Suppressor macrophage treated with lipopolysaccharide for 4 hours (primary cell): ENCODE measurements at regions not wholly inside any gene's neighbourhood (a gene's known extent, or its start where the extent isn't known, plus 50 kb on each side); places are given as distances from the start of the nearest gene placed in this dataset.

Experiments
- DNase-seq: peaks from one replicate; pipeline ENCODE4 v3.0.0-alpha.2; 2020

DNA sequence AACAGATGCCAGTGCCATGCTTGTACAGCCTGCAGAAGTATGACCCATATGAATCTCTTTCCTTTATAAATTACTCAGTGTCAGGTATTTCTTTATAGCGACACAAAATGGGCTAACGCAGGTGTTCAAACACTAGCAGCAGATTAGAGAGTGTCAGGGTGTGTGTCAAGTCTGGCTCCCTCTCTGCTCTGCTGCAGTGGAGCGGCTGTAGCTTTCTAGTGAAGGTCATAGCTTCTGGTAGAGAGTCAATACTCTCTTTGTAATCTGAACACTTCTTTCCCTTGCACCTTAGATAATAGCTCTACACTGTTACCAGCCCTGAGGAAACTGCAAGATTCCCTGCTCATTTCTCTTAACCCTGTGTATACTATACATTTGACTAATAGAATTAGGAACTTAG, 483.2 kb upstream of the TGFBR2 start:
- DNase-seq, result no peak

DNA sequence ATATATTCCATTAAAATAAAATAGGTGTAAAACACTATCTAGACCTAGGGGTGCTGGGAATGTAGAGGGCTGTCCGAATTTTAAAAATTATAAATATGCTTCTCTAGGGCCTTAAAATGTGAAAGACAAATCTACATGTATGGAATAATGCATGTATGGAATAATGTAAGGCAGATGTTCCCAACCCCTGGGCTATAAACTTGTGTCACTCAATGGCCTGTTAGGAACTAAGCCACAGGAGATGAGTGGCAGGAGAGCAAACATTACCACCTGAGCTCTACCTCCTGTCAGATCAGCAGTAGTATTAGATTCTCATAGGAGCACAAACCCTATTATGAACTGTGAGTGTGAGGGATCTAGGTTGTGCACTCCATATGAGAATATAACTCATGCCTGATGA, 482.6 kb upstream of the TGFBR2 start:
- no peak for DNase-seq

DNA sequence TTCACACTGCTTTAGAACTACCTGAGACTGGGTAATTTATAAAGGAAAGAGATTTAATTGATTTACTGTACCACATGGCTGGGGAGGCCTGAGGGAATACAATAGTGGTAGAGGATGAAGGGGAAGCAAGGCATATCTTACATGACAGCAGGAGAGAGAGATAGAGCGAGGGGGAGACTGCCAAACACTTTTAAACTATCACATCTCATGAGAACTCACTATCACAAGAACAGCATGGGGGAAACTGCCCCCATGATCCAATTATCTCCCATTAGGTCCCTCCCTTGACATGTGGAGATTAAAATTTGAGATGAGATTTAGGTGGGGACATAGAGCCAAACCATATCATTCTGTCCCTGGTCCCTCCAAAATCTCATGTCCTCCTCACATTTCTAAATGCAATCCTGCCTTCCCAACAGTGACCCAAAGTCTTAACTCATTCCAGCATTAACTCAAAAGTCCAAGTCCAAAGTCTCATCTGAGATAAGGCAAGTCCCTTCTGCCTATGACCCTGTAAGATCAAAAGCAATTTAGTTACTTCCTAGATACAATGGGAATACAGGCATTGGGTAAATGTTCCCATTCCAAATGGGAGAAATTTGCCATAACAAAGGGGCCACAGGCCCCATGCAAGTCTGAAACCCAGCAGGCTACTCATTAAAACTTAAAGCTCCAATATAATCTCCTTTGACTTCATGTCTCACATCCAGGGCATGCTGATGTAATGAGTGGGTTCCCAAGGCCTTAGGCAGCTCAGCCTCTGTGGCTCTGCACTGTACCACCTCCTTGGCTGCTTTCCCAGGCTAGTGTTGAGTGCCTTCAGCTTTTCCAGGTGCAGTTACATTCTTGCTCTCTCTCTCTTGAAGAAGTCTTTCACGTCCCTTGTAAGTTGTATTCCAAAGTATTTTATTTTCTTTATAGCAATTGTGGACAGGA, 481.7 kb upstream of the TGFBR2 start:
- DNase-seq, result no peak

DNA sequence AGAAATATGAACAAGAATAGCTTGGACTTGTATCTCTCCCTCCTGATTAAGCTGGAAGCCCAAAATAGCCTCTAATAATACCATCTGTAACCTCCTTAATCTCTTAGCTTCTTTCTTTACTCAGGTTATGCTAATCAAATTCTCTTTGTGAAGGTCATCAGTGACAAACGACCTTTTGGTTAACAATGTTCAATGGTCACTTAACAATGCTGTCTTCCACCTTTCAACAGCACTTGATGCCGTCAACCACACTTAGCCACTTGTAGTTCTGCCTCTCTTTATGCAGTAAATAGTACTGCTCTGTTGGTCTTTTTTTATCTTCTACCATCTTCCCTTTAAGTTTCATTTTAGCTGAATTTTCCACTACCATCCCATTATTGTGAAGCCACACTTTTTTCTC, 476.6 kb upstream of the TGFBR2 start:
- no peak for DNase-seq

DNA sequence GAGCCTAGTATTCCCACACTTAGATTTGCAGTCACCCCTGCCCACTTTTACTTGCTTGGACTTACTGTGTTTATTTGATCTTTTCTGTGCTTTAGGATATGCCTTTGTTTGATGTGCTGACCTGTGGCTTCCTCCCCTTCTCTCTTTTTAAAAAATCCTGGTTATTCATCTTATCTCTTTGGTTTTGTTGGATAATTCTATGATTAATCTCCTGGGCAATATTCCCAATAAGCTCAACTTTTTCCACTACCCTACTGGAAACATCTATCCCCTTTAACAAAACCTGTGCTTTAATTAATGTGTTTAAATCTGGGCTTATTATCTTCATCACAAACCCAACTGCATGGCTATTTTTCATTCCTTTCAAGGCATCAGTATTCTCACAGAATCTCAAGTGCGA, 476.0 kb upstream of the TGFBR2 start:
- DNase-seq, result no peak

DNA sequence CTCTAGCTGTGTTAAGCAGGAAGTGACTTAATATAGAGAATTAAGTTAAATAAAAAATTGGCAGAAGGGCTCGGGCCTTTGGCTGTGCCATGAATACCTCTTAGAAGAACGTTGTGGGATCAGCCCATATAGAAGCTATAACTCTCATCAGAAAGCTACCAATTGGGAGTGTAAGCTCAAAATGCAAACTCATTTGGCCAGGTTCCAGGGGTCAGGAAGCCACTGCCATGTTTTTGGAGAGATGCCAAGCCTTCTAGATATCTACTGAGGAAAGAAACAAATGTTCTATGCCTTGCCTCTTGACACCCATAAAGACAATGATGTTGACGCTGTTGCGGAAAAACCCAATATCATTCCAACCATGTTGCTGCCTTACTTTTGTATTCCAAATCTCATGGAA, 475.2 kb upstream of the TGFBR2 start:
- no peak for DNase-seq

DNA sequence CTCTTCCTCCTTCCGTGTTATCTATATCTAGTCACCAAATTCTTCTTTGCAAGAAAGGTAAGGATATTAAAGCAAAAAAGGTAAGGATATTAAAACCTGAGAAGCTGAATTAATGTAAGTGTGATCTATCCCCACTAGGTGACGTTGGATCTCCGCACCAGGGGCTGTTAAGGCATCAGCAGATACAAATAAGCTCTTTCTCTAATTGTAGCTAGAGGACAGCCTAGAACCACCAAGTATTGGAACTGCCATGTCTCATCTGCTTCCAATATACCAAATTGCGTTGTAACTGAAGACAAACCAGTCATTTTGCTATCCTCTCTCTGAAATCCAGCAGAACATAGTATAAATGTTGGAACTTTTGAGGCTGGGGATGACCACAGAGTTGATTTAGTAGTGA, 471.2 kb upstream of the TGFBR2 start:
- no peak for DNase-seq

DNA sequence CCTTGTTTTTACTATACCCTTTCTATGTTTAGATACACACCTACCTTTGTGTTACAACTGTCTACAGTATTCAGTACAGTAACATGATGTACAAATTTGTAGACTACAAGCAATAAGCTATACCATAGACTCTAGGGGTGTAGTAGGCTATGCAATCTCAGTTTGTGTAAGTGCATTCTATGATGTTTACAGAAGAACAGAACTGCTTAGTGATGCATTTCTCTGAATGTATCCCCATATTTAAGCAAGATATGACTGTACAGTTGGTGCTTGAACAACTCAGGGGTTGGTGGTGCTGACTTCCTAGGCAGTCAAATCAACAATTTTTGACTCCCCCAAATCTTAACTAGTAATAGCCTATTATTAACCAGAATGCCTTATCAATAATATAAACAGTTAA, 467.1 kb upstream of the TGFBR2 start:
- no peak for DNase-seq

DNA sequence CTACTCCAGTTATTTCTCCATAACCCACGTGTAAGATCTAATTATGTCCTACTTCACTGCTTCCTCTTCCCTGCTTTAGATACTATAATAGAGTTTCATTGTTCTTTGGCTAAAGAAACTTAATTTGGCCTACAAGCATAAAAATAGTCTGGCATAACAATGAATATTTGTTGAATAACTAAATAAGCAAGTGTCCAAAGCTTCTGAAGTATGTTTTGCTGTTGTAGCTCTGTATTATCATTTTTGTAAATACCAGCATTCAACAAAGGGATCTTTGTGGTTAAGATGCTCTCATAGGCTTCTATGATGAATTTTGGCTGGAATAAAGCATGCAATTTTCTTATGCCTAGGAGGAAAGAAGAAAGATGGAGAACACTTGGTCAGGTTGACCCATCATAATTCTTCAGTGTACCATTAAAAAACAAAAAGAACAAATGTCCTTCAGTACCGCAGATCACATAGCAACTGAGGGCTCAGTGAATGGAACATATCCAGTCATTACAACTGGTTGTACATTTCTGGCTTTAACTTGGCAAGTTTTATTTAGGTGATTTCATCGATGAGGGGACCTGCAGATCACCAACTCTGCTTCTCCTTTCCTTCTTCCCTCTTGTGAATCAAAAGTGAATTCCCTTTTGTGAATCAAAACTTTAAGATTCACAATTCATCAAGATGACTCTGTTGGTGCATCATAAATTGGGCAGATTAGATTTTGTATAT, 465.9 kb upstream of the TGFBR2 start:
- DNase-seq, result no peak

DNA sequence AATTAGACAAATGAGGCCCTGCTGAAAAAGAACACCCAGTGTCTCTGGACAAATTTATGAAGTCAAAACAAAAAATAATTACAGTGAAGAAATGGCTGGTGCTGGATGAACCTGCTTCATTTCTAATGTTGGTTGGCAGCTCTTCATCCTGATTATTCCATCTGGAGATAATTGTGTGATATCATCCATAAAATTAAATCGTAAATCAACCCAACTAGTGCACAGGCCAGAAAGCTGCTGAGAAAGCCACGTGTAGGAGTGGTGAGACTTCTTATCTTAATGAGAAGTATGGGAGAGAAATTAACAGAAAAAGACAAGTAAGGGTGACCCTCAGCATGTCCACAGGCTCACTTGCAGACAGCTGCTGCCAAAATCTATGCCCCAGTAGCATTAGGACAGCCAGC, 465.2 kb upstream of the TGFBR2 start:
- DNase-seq, result no peak

DNA sequence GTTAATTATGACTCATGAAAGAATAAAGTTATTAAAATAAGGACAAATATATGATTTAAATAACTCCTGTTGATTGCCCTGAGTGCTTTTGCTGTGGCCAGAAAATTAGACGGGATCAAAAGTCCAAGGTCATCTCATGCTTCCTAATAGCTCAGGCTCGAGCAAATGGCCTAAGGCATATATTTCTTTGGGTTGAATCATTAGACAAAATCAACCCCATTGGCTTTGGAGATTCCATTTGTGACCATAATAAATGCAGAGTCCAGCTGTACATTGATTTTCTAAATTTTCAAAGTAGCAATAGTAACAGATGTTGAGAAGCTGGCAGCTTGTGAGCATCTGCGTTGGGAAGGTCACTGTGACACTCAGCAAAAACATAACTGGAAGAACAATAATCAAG, 464.5 kb upstream of the TGFBR2 start:
- DNase-seq, result no peak

DNA sequence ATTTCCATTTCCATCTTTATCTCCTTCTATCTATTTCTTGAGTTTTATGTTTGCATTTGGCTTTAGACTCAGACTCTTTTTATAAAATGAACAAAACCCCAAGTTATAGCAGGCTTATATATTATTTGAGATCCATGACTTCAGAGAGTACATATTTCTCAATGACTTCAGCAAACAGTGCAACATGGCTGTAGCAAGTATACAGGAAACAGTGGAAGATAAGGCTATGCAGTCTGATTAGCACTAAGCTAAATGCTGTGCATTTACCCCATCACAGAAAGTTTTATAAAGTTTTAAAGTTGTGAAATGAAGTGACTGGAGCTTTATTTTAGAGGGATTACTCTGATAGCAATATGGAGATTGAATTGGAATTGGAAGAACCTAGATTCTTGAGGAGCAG, 463.5 kb upstream of the TGFBR2 start:
- no peak for DNase-seq

DNA sequence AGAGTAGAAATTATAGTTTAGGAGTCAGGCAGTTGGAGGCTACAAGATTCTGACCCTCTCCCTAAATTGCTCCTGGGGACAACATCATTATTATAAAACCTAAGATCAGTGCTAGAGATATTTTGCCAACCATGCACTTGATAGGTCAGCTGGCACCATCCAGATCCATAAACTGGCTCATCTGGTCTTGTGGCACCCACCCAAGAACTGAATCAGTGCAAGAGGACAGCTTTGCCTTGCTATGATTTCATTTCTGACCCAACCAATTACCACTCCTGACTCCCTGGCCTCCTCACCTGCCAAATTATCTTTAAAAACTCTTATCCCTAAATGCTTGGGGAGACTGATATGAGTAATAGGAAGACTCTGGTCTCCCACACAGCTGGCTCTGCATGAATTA, 461.1 kb upstream of the TGFBR2 start:
- DNase-seq, result no peak

DNA sequence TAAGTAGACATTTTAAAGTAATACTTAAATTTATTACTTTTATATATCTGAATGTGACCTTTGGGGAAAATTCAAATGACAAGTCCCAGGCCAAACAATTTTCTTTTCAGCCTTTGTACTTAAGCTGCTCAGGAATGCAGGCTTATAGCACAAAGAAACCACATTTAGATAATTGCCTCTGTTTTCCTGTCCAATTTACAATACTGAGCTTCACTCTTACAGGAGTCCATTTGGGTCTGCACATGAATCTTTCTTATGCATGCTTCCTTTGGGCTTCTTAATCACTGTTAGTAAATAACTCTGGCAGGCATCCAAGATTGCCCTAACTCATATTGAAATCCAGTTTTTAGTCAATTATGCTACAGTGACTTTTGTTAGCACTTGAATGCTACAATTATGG, 459.4 kb upstream of the TGFBR2 start:
- no peak for DNase-seq

DNA sequence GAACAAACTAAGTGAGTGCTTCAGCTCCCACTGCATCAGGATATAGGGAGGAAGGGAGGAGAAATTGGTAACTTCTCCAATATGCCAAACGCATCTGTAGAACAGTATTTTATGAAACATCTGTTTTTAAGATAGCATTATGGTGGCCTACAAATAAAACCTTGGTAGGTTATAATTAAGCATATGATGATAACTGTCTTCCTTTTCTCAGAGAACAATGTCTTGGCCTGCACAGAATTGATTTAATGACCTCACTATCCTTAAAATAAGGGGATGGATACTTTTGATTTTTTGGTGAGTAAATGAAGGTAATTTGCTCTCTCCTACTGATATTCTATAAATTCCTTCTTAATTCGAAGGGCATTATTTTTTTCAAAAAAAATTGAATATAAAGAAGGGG, 451.5 kb upstream of the TGFBR2 start:
- no peak for DNase-seq

DNA sequence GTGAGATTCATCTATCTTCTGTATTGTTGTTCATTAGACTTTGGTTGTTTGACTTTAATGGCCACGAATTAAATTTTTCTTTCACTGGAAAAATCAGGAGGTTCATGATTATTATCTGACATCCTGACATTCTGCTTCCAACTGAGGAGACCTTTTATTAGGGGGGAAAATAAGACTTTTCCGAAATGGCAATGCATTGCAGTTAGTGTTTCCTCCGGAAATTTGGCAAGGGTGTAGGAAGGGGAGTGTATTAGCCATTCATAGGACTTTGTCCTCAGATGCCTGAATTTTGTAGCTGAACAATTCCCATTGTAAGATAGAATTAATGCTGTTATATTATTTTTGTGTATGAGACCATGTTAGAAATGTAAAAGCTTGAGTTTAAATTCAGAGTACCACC, 450.6 kb upstream of the TGFBR2 start:
- DNase-seq, result no peak

DNA sequence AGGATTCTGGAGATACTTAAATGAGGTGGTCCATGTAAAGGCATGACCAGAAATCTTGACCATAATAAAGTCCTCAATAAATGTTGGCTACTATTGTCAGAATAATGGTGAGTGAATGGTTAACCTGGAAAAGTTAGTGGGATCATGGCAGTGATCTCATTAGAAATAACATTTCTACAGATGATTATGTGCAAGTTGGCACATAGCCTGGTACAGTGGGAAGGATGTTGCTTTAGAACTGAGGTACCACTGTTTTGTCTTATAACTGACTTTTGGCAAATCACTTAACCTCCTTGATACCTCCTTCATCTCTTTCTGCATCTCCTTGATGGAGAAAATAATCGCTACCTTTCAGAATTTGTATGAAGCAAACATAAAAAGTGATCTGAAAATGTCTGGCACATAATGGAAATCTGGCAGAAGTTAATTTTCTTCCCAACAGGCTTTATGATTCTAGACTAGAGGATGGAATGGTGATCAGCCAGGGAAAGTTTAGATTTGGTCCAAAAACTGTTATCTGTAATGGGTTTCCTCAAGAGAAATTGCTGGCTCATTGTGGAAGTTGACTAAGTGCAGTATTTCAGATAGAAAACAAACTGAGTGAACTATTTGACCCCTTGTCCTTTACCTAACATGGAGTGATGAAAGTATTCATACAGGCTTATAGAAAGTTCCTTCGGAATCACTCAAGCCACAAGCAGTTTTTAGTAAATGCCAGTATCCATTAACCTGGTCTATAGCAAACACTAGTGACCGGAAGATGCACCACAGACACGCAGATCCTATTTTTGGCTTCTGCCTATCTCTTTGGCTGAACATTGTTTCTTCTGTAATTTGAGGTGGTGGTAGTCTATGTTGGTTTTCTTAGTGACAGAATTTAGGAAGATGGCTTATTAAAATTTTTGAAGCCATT, 449.6 kb upstream of the TGFBR2 start:
- DNase-seq, result no peak

DNA sequence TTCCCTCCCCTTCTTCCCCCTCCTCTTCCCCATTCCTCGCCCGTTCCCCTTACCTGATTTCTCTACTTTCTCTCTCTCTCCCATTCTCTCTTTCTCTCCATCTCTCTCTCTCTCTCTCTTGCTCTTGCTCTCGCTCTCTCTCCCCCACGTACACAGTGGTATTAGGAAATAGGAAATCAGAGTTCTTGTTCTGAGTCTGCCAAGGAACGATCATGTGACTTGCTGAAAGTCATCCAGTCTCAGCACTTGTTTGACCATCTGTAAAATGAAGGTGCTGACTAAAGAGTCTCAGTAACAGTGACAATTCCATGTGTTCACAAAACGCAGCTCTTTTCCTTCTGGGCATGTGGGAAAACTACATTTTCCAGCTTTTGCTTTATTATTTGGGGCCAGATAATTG, 445.0 kb upstream of the TGFBR2 start:
- peak; percentile 68 for DNase-seq

DNA sequence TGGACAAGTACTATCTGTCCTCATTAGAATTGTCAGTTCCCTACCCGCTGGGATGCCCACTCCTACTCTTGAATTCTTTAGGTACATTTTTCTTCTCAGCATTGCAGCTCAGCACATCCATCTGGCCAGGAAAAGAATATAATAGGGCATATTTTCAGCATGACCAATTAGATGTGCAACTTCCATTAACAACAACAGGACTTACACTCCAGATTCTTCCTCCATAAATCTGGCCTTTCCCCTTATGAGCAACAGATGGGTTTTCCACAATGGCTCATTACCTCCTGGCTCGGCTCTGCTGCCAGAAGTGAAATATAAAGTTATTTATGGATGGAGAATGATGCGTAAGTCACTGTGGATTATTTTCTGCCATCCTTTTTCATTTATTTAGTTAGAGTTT, 443.8 kb upstream of the TGFBR2 start:
- DNase-seq, result peak; percentile 46

DNA sequence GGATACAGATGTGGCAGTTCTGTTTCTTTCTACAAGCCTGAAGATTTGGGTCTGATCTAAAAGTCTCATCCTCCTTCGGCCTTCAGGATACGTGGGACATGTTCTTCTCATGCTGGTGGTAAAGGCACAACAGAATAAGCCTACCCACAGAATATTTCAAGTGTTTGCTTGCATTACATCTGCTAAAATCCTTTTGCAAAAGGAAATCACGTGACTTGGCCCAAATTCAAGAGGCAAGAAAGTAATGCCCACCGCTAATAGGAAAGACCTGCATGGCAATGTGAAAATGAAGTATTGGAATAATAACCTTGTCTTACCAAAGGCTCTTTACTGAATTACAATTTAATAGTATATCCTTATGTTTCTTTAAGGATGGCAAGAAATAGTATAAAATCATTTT, 439.9 kb upstream of the TGFBR2 start:
- no peak for DNase-seq

DNA sequence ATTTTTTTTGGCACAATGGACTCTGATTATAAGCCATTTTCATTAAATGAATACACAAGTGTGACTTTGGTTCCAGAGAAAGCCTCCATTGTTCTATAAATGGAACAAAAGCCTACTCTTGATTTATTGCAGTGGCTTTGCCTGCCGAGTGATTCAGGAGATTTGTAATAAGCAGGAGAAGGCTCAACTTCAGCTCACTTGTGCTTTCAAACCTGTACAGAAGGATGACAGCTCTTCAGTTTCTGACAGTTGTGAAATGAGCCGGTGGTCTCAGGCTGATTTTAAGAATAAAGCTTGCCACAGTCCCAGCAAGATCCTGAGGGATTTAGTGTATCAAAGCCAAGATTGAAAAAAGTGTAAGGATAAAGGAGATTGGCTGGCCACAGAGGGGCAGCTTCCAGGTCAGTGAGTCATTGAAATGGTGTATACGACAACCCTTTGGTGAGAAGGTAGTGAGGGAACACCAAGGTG, 438.8 kb upstream of the TGFBR2 start:
- no peak for DNase-seq

DNA sequence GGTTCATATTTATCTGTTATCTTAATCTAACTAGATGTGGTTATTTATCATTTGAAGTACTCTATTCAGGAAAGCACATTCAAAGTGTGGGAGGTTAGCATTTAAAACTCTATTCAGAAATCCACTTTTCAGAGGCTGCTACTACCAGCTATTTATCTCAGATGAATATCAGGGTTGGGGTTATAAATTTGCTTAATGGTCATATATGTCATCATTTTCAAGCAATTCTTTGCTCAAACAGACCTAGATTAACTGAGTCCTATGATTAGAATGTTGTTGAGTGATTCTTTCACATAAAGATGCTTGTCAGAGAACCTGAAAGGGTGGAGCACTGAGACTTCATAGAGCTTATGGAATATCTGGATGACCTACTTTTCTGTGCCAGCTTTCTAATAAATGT, 436.9 kb upstream of the TGFBR2 start:
- no peak for DNase-seq
